ENCODE measurements at regions not wholly inside any gene's neighbourhood (a gene's known extent, or its start where the extent isn't known, plus 50 kb on each side); places are given as distances from the start of the nearest gene placed in this dataset.
A peak's percentile ranks its signal among the peaks of the same experiment; 100 is the strongest.

- peak in 1 of 4 donors; percentile 27 for ATAC-seq
- Histone ChIP-seq H3K27me3 (no peaks in the 10 kb centered on the region), H3K27ac (peak overlapping the region in 1 of 12 donors; percentile 6), H3K4me3 (no peak overlapping the region), H3K4me1 (peaks cover 0 to 59% (median 22%) of the 10 kb centered on the region in 12 donors), H3K9me3 (no peaks in the 10 kb centered on the region), H3K36me3 (no peaks in the 10 kb centered on the region)
- DNase-seq = no peak
- WGBS, 4 donors = 44 to 56% (median 51%) methylated on average over 6 of the region's 6 CpGs
- TF ChIP-seq CTCF (IDR thresholded peaks at IDR 0.05) = no peak
- TF ChIP-seq POLR2A (IDR thresholded peaks at IDR 0.05) = no peak
- intact Hi-C loops (cut with DNase I) = no loop called here
Observed at GRCh38 chr11:19368726-19369375, 128.1 kb upstream of the E2F8 start.

DNA sequence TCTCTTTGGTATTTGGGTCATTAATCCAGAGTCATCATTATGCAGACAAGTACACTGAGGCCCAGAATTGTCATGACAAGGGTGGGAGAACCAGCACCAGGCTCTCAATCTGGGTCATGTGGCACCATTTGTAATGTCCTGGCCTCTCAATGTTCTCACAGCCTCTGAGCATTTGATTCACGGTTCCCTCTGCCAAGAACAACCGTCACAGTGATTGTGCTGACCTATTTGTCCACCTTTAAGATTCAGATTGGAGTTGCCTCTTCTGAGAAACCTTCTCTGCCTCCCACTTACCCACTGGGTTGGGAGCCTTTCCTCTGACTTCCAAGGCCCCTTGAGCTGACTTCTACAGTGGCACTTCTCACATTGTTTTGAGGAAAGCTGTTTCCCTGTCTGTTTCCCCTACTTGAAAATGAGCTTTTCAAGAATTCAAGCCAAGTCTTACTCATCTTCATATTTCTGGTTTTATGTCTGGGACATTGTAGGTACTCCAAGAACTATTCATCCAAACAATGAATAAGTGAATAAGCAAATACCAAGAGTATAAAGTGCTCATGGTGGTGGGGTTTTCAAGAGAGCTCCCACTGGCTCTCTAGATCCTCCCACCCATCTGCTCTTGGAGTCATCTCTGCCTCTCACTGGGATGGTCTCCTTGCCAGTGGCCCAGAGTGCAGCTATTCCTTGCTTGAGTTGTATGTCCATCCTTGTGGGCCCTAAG lies 126.4 kb upstream of the E2F8 start:
- WGBS, 4 donors = 60 to 74% (median 70%) methylated on average over 2 of the region's 2 CpGs
- TF ChIP-seq POLR2A (IDR thresholded peaks at IDR 0.05) (no peak), CTCF (IDR thresholded peaks at IDR 0.05) (no peak)

GRCh38 chr11:19365743-19366410 lies 125.1 kb upstream of the E2F8 start:
- H3K9me3 ChIP-seq = no peaks in the 10 kb centered on the region
- ATAC-seq = peak in 1 of 4 donors; percentile 32
- H3K27ac ChIP-seq = peak overlapping the region in 3 of 12 donors; percentile 17 to 38 (median 35)
- intact Hi-C loops (cut with DNase I) = no loop called here
- WGBS, 4 donors = 48 to 72% (median 57%) methylated on average over 1 of the region's 1 CpG
- no peaks in the 10 kb centered on the region for H3K36me3 ChIP-seq
- peaks cover 0 to 53% (median 21%) of the 10 kb centered on the region in 12 donors for H3K4me1 ChIP-seq
- H3K4me3 ChIP-seq = no peak overlapping the region
- TF ChIP-seq POLR2A (IDR thresholded peaks at IDR 0.05) (no peak), CTCF (IDR thresholded peaks at IDR 0.05) (no peak)
- no peaks in the 10 kb centered on the region for H3K27me3 ChIP-seq
- DNase-seq = peak in 2 of 5 donors; percentile 31 to 37

More for the DNA sequence above, 126.4 kb upstream of the E2F8 start:
- intact Hi-C loops (cut with DNase I) = no loop called here
- Histone ChIP-seq H3K4me1 (peaks cover 0 to 59% (median 22%) of the 10 kb centered on the region in 12 donors), H3K27me3 (no peaks in the 10 kb centered on the region), H3K36me3 (no peaks in the 10 kb centered on the region), H3K9me3 (no peaks in the 10 kb centered on the region), H3K4me3 (no peak overlapping the region), H3K27ac (peak overlapping the region in 1 of 12 donors; percentile 38)
- ATAC-seq (peak in 3 of 4 donors; percentile 49 to 83 (median 72)), DNase-seq (peak in 1 of 5 donors; percentile 37)
